ENCODE measurements at regions not wholly inside any gene's neighbourhood (a gene's known extent, or its start where the extent isn't known, plus 50 kb on each side); places are given as distances from the start of the nearest gene placed in this dataset.
"Not testable (repeated sequence)": the region's sequence is repeated elsewhere in the genome, so short reads cannot be mapped to it uniquely, and the experiment has no call there.

- no peak for TF ChIP-seq CTCF (IDR thresholded peaks at IDR 0.05)
- no peak for TF ChIP-seq POLR2AphosphoS5 (IDR thresholded peaks at IDR 0.05)
- TF ChIP-seq EP300 (IDR thresholded peaks at IDR 0.05) = no peak
- TF ChIP-seq POLR2A (IDR thresholded peaks at IDR 0.05) = no peak
- Histone ChIP-seq H3K27me3 (no peaks in the 10 kb centered on the region), H3K4me1 (no peaks in the 10 kb centered on the region), H3K4me3 (no peak overlapping the region), H3K9me3 (no peaks in the 10 kb centered on the region), H3K27ac (no peak overlapping the region), H3K36me3 (no peaks in the 10 kb centered on the region)
- WGBS = 68% methylated on average over 8 of the region's 8 CpGs
- DNase-seq (ENCODE audit: low spot score in 2 of 2) = no peak
These were observed 519.7 kb downstream of the SOCS6 start for GRCh38 chr18:70808481-70809056.

- Histone ChIP-seq H3K27me3 (no peaks in the 10 kb centered on the region), H3K4me1 (no peaks in the 10 kb centered on the region), H3K4me3 (no peak overlapping the region), H3K9me3 (no peaks in the 10 kb centered on the region), H3K36me3 (no peaks in the 10 kb centered on the region), H3K27ac (no peak overlapping the region)
- DNase-seq (ENCODE audit: low spot score in 2 of 2) = no peak
- TF ChIP-seq CTCF (IDR thresholded peaks at IDR 0.05) = peak in 1 of 2 donors; percentile 19
- no peak for TF ChIP-seq POLR2AphosphoS5 (IDR thresholded peaks at IDR 0.05)
- WGBS = 5% methylated on average over 8 of the region's 8 CpGs
These were observed 493.1 kb downstream of the SOCS6 start for GRCh38 chr18:70781860-70782453.

- not testable (repeated sequence) for H3K4me1 ChIP-seq; H3K4me3 ChIP-seq; H3K36me3 ChIP-seq; H3K27ac ChIP-seq; H3K9me3 ChIP-seq; H3K27me3 ChIP-seq; DNase-seq (ENCODE audit: low spot score in 2 of 2)
- 89% methylated on average over 3 of the region's 3 CpGs for WGBS
These were observed 477.4 kb downstream of the SOCS6 start for GRCh38 chr18:70766254-70766653.

GRCh38 chr18:70762812-70763211, 474.0 kb downstream of the SOCS6 start:
- Histone ChIP-seq H3K27ac (no peak overlapping the region), H3K4me1 (no peaks in the 10 kb centered on the region), H3K27me3 (no peaks in the 10 kb centered on the region), H3K36me3 (no peaks in the 10 kb centered on the region), H3K9me3 (no peaks in the 10 kb centered on the region), H3K4me3 (no peak overlapping the region)
- no peak for TF ChIP-seq POLR2AphosphoS5 (IDR thresholded peaks at IDR 0.05)
- TF ChIP-seq CTCF (IDR thresholded peaks at IDR 0.05) = no peak
- no peak for TF ChIP-seq EP300 (IDR thresholded peaks at IDR 0.05)
- no peak for TF ChIP-seq POLR2A (IDR thresholded peaks at IDR 0.05)
- DNase-seq (ENCODE audit: low spot score in 2 of 2) = no peak
- WGBS = 74% methylated on average over 4 of the region's 4 CpGs

- DNase-seq (ENCODE audit: low spot score in 2 of 2) = no peak
- H3K27ac ChIP-seq = no peak overlapping the region
- H3K4me1 ChIP-seq = no peaks in the 10 kb centered on the region
- 89% methylated on average over 6 of the region's 6 CpGs for WGBS
- no peak overlapping the region for H3K4me3 ChIP-seq
- no peaks in the 10 kb centered on the region for H3K9me3 ChIP-seq
- no peaks in the 10 kb centered on the region for H3K36me3 ChIP-seq
- H3K27me3 ChIP-seq = no peaks in the 10 kb centered on the region
- TF ChIP-seq CTCF (IDR thresholded peaks at IDR 0.05) = no peak
- TF ChIP-seq EP300 (IDR thresholded peaks at IDR 0.05) = no peak
- no peak for TF ChIP-seq POLR2A (IDR thresholded peaks at IDR 0.05)
- no peak for TF ChIP-seq POLR2AphosphoS5 (IDR thresholded peaks at IDR 0.05)
These were observed 469.9 kb downstream of the SOCS6 start for GRCh38 chr18:70758780-70759179.

- no peak overlapping the region for H3K27ac ChIP-seq
- H3K9me3 ChIP-seq = no peaks in the 10 kb centered on the region
- DNase-seq (ENCODE audit: low spot score in 2 of 2) = no peak
- 44% methylated on average over 1 of the region's 1 CpG for WGBS
- H3K27me3 ChIP-seq = no peaks in the 10 kb centered on the region
- no peaks in the 10 kb centered on the region for H3K4me1 ChIP-seq
- no peak overlapping the region for H3K4me3 ChIP-seq
- no peak for TF ChIP-seq POLR2A (IDR thresholded peaks at IDR 0.05)
- no peak for TF ChIP-seq EP300 (IDR thresholded peaks at IDR 0.05)
- no peak for TF ChIP-seq POLR2AphosphoS5 (IDR thresholded peaks at IDR 0.05)
- no peak for TF ChIP-seq CTCF (IDR thresholded peaks at IDR 0.05)
- no peaks in the 10 kb centered on the region for H3K36me3 ChIP-seq
These were observed 465.6 kb downstream of the SOCS6 start for GRCh38 chr18:70754486-70754885.

Data from suprapubic skin (tissue), 4 donors.